Endothelial cell (in vitro differentiated cells): ENCODE measurements at regions not wholly inside any gene's neighbourhood (a gene's known extent, or its start where the extent isn't known, plus 50 kb on each side); places are given as distances from the start of the nearest gene placed in this dataset.

Experiments
- DNase-seq: peaks from one replicate; pipeline ENCODE4 v3.0.0; 2021; ENCODE audit warnings: low spot score
- H3K27ac Mint-ChIP-seq: one replicate; pipeline ENCODE4 v1.8.0; 2021; ENCODE audit warnings: mixed read lengths, inconsistent platforms; ENCODE audit not compliant: unreplicated experiment
- H3K27me3 Mint-ChIP-seq: one replicate; pipeline ENCODE4 v1.8.0; 2021; ENCODE audit warnings: mild to moderate bottlenecking, moderate library complexity, mixed read lengths, inconsistent platforms; ENCODE audit not compliant: unreplicated experiment
- H3K36me3 Mint-ChIP-seq: one replicate; pipeline ENCODE4 v1.8.0; 2021; ENCODE audit warnings: mild to moderate bottlenecking, low read depth, mixed read lengths, inconsistent platforms; ENCODE audit not compliant: unreplicated experiment
- H3K4me1 Mint-ChIP-seq: one replicate; pipeline ENCODE4 v1.8.0; 2021; ENCODE audit warnings: mild to moderate bottlenecking, mixed read lengths, inconsistent platforms; ENCODE audit not compliant: unreplicated experiment
- H3K4me3 Mint-ChIP-seq: one replicate; pipeline ENCODE4 v1.8.0; 2021; ENCODE audit warnings: mild to moderate bottlenecking, mixed read lengths, inconsistent platforms; ENCODE audit not compliant: unreplicated experiment
- H3K9me3 Mint-ChIP-seq: one replicate; pipeline ENCODE4 v1.8.0; 2021; ENCODE audit warnings: mixed read lengths, inconsistent platforms; ENCODE audit not compliant: unreplicated experiment
- CTCF ChIP-seq: fragments of 200-600 bp; sonication (generic); IDR thresholded peaks from one replicate; pipeline ENCODE4 v1.5.0; 2021; ENCODE audit warnings: antibody characterized with exemption; ENCODE audit not compliant: unreplicated experiment

- H3K27ac Mint-ChIP-seq, result no peak overlapping the region
- no peak overlapping the region for H3K4me3 Mint-ChIP-seq
- TF ChIP-seq CTCF, result no peak
These were observed 78.2 kb upstream of the SMIM23 start for GRCh38 chr5:171707442-171707792.

GRCh38 chr5:171709930-171710329, 75.7 kb upstream of the SMIM23 start:
- Mint-ChIP-seq H3K27me3 (peaks cover 3% of the 10 kb centered on the region), H3K9me3 (no peaks in the 10 kb centered on the region), H3K4me1 (no peaks in the 10 kb centered on the region), H3K27ac (no peak overlapping the region), H3K36me3 (no peaks in the 10 kb centered on the region), H3K4me3 (no peak overlapping the region)
- TF ChIP-seq CTCF, result no peak
- no peak for DNase-seq

More at GRCh38 chr5:171707442-171707792, 78.2 kb upstream of the SMIM23 start:
- Mint-ChIP-seq H3K27me3 (peaks cover 3% of the 10 kb centered on the region), H3K36me3 (no peaks in the 10 kb centered on the region), H3K4me1 (peaks cover 2% of the 10 kb centered on the region), H3K9me3 (no peaks in the 10 kb centered on the region)
- no peak for DNase-seq

- Mint-ChIP-seq H3K36me3 (no peaks in the 10 kb centered on the region), H3K4me3 (no peak overlapping the region), H3K27ac (no peak overlapping the region), H3K4me1 (no peaks in the 10 kb centered on the region), H3K9me3 (no peaks in the 10 kb centered on the region), H3K27me3 (peaks cover 3% of the 10 kb centered on the region)
- DNase-seq, result no peak
- no peak for TF ChIP-seq CTCF
These were observed 75.1 kb upstream of the SMIM23 start for GRCh38 chr5:171710451-171711024.

GRCh38 chr5:171711571-171711970, 74.0 kb upstream of the SMIM23 start:
- Mint-ChIP-seq H3K27ac (no peak overlapping the region), H3K4me3 (no peak overlapping the region)
- no peak for TF ChIP-seq CTCF

GRCh38 chr5:171712616-171713015, 73.0 kb upstream of the SMIM23 start:
- no peak for TF ChIP-seq CTCF
- Mint-ChIP-seq H3K9me3 (no peaks in the 10 kb centered on the region), H3K4me1 (no peaks in the 10 kb centered on the region), H3K4me3 (no peak overlapping the region), H3K36me3 (no peaks in the 10 kb centered on the region), H3K27me3 (no peaks in the 10 kb centered on the region), H3K27ac (no peak overlapping the region)
- no peak for DNase-seq

More at GRCh38 chr5:171711571-171711970, 74.0 kb upstream of the SMIM23 start:
- H3K4me1 Mint-ChIP-seq, result no peaks in the 10 kb centered on the region
- peaks cover 3% of the 10 kb centered on the region for H3K27me3 Mint-ChIP-seq
- H3K36me3 Mint-ChIP-seq, result no peaks in the 10 kb centered on the region
- no peaks in the 10 kb centered on the region for H3K9me3 Mint-ChIP-seq
- no peak for DNase-seq
